ENCODE measurements at regions not wholly inside any gene's neighbourhood (a gene's known extent, or its start where the extent isn't known, plus 50 kb on each side); places are given as distances from the start of the nearest gene placed in this dataset.
"Not testable (repeated sequence)": the region's sequence is repeated elsewhere in the genome, so short reads cannot be mapped to it uniquely, and the experiment has no call there.

DNA sequence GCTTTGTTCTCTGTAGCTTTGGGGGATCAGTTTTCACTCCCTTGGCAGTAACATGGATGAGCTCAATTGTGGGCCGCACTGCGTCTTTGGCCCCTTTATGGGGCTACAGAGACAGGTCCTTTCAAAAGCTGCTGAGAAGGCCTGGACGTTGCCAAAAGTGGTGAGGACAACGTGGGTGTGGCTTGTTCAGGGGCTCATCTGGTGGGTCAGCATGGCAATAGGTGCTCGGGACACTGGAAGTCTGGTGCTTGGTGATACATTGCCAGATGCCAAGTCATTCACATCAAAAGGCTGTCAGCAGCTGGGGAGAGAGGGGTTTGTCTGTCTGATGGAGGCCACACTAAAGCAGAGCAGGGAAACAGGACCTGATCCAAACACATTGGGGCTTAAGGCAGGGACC lies 149.8 kb upstream of the EOLA2 start:
- Histone ChIP-seq H3K9me3 (no peaks in the 10 kb centered on the region), H3K27me3 (no peaks in the 10 kb centered on the region), H3K27ac (no peak overlapping the region), H3K4me1 (no peaks in the 10 kb centered on the region), H3K36me3 (no peaks in the 10 kb centered on the region), H3K4me3 (no peak overlapping the region)
- WGBS = 66% methylated on average over 5 of the region's 5 CpGs
- TF ChIP-seq POLR2AphosphoS5 (IDR thresholded peaks at IDR 0.05) (no peak), EP300 (IDR thresholded peaks at IDR 0.05) (no peak), POLR2A (IDR thresholded peaks at IDR 0.05) (no peak)
- TF ChIP-seq, protein P1, sequence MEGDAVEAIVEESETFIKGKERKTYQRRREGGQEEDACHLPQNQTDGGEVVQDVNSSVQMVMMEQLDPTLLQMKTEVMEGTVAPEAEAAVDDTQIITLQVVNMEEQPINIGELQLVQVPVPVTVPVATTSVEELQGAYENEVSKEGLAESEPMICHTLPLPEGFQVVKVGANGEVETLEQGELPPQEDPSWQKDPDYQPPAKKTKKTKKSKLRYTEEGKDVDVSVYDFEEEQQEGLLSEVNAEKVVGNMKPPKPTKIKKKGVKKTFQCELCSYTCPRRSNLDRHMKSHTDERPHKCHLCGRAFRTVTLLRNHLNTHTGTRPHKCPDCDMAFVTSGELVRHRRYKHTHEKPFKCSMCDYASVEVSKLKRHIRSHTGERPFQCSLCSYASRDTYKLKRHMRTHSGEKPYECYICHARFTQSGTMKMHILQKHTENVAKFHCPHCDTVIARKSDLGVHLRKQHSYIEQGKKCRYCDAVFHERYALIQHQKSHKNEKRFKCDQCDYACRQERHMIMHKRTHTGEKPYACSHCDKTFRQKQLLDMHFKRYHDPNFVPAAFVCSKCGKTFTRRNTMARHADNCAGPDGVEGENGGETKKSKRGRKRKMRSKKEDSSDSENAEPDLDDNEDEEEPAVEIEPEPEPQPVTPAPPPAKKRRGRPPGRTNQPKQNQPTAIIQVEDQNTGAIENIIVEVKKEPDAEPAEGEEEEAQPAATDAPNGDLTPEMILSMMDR (IDR thresholded peaks at IDR 0.05) = no peak
- DNase-seq (ENCODE audit: low spot score in 2 of 2) = no peak

DNA sequence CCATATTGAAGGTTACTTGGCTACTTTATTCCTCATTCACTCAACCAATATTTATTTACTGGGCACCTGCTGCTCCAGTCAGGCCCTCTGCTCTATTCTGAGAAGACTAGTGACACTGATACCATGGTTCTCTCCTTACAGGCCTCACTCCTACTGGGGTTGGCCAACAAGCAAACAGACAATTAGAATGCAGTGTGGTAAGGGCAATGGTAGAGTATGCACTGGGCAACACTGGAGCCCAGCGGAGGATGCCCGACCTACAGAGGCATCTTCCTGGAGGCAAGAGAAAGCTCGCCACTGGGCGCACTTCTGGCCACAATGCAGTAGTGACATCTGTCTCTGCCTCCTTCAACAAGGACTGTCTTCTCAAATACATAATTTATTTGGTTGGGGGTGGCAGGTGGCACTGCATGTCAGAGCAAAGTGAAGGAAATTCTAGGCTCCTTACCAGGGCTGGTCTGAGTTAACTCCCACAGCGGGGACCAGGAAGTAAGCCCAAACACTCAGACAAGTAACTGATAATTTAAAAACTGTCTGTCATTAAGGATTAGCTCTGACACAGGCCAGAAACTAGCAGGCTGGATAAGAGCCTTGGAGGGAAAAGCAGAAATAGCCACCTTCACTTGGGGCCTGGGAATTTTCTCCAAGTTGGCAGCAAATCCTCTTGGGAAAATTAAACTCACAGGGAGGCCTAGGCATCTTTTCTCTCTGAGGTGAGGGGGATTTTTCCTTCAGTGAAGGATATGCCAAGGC lies 150.7 kb upstream of the EOLA2 start:
- H3K9me3 ChIP-seq = no peaks in the 10 kb centered on the region
- no peak overlapping the region for H3K27ac ChIP-seq
- 89% methylated on average over 3 of the region's 5 CpGs for WGBS
- H3K4me3 ChIP-seq = no peak overlapping the region
- no peak for DNase-seq (ENCODE audit: low spot score in 2 of 2)
- TF ChIP-seq POLR2AphosphoS5 (IDR thresholded peaks at IDR 0.05) (no peak), EP300 (IDR thresholded peaks at IDR 0.05) (no peak), POLR2A (IDR thresholded peaks at IDR 0.05) (no peak)
- TF ChIP-seq, protein P1 (IDR thresholded peaks at IDR 0.05) = no peak
- no peaks in the 10 kb centered on the region for H3K4me1 ChIP-seq
- H3K27me3 ChIP-seq = no peaks in the 10 kb centered on the region
- no peaks in the 10 kb centered on the region for H3K36me3 ChIP-seq

DNA sequence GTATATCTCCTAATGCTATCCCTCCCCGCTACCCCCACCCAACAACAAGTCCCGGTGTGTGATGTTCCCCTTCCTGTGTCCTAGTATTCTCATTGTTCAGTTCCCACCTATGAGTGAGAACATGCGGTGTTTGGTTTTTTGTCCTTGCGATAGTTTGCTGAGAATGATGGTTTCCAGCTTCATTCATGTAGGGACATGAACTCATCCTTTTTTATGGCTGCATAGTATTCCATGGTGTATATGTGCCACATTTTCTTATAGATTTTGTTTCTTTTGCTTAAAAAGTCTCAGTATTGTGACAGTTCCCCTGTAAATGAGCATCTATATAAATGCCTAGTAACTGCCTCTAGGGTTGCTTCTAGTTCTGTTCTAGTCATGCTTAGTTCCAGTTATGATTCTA lies 153.0 kb upstream of the EOLA2 start:
- H3K4me3 ChIP-seq; H3K27ac ChIP-seq; H3K4me1 ChIP-seq; H3K27me3 ChIP-seq; H3K36me3 ChIP-seq; DNase-seq (ENCODE audit: low spot score in 2 of 2); H3K9me3 ChIP-seq: not testable (repeated sequence)
- 96% methylated on average over 4 of the region's 4 CpGs for WGBS

DNA sequence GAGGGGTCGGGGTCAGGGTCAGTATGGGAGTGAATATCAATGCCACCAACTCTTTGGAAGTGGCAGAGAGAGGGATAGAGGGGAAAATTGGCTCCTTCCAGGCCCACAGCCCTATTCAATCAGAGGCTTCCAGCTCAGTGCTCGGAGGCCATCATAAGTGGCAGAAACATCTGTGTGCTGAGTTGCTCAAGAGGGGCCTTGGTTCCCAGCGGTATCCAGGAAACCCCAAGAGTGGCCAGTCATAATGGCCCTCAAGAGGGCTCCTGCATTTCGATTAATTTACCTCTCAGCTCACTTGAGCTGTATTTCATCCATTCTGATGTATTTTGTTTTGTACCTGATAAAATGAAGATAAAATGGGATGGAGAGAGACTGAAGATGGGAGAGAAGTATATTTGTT lies 154.3 kb upstream of the EOLA2 start:
- WGBS = 72% methylated on average over 4 of the region's 4 CpGs
- no peak overlapping the region for H3K27ac ChIP-seq
- no peaks in the 10 kb centered on the region for H3K36me3 ChIP-seq
- no peak for DNase-seq (ENCODE audit: low spot score in 2 of 2)
- no peaks in the 10 kb centered on the region for H3K27me3 ChIP-seq
- H3K9me3 ChIP-seq = no peaks in the 10 kb centered on the region
- TF ChIP-seq POLR2AphosphoS5 (IDR thresholded peaks at IDR 0.05) (no peak), EP300 (IDR thresholded peaks at IDR 0.05) (no peak), POLR2A (IDR thresholded peaks at IDR 0.05) (no peak)
- TF ChIP-seq, protein P1 (IDR thresholded peaks at IDR 0.05) = no peak
- H3K4me1 ChIP-seq = no peaks in the 10 kb centered on the region
- H3K4me3 ChIP-seq = no peak overlapping the region

DNA sequence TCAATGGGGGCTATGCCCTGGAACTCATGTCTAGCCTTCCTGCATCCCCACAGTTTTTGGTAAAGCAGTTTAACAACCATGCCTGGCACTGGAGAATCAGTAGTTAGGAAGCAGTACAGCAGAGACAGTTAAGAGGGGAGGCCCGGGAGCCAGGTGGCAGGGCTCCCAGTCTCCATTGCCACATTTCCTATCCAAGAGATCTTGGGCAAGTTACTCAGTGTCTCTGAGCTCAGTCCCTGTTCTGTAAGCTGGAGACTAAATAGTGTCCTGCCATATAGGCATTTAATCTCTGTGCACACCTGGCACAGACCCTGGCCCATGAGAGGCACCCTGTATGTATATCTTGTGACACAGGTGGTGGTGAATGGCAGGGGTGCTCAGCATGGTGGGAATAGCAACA lies 156.1 kb upstream of the EOLA2 start:
- no peak for DNase-seq (ENCODE audit: low spot score in 2 of 2)

More for the DNA sequence above, 156.1 kb upstream of the EOLA2 start:
- 17% methylated on average over 1 of the region's 1 CpG for WGBS
- Histone ChIP-seq H3K4me3 (no peak overlapping the region), H3K4me1 (no peaks in the 10 kb centered on the region), H3K36me3 (no peaks in the 10 kb centered on the region), H3K27ac (no peak overlapping the region), H3K27me3 (no peaks in the 10 kb centered on the region), H3K9me3 (no peaks in the 10 kb centered on the region)
- TF ChIP-seq POLR2A (IDR thresholded peaks at IDR 0.05) (no peak), EP300 (IDR thresholded peaks at IDR 0.05) (no peak), POLR2AphosphoS5 (IDR thresholded peaks at IDR 0.05) (no peak)
- TF ChIP-seq, protein P1 (IDR thresholded peaks at IDR 0.05) = no peak
